ENCODE measurements at regions not wholly inside any gene's neighbourhood (a gene's known extent, or its start where the extent isn't known, plus 50 kb on each side); places are given as distances from the start of the nearest gene placed in this dataset.

DNA sequence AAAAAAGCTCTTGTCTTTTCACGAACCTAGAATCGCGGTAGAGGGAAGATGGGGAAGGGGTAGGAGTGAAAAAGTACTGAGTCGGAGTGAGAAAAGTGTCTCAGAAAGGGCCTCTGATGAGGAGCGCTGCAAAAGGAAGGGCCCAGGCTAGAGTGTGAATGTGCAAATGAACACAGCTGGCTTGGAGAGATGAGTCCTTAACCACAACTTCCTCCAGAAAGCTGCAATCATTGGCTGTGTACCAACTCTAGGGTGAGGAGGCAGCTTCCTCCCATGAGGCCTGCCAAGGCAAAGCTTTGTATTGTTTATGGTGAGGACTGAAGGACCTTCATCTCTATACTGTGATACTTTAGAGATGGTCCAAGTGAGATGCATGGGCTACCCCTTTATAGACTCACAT, 566.9 kb upstream of the ANO5 start:
- DNase-seq (ENCODE audit: low spot score): no peak
- no peaks in the 10 kb centered on the region for H3K27me3 ChIP-seq (ENCODE audit: insufficient read depth, poor library complexity, severe bottlenecking)
- peak; percentile 72; the same call in 2 of the 3 replicates for ATAC-seq (ENCODE audit: low read depth)
- no peak overlapping the region for H3K4me3 ChIP-seq (ENCODE audit: severe bottlenecking)
- no peaks in the 10 kb centered on the region for H3K36me3 ChIP-seq (ENCODE audit: low read depth)
- TF ChIP-seq, protein P1, sequence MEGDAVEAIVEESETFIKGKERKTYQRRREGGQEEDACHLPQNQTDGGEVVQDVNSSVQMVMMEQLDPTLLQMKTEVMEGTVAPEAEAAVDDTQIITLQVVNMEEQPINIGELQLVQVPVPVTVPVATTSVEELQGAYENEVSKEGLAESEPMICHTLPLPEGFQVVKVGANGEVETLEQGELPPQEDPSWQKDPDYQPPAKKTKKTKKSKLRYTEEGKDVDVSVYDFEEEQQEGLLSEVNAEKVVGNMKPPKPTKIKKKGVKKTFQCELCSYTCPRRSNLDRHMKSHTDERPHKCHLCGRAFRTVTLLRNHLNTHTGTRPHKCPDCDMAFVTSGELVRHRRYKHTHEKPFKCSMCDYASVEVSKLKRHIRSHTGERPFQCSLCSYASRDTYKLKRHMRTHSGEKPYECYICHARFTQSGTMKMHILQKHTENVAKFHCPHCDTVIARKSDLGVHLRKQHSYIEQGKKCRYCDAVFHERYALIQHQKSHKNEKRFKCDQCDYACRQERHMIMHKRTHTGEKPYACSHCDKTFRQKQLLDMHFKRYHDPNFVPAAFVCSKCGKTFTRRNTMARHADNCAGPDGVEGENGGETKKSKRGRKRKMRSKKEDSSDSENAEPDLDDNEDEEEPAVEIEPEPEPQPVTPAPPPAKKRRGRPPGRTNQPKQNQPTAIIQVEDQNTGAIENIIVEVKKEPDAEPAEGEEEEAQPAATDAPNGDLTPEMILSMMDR (IDR thresholded peaks at IDR 0.05; ENCODE audit: poor library complexity, severe bottlenecking): no peak
- H3K9me3 ChIP-seq (ENCODE audit: severe bottlenecking): no peaks in the 10 kb centered on the region
- no peaks in the 10 kb centered on the region for H3K4me1 ChIP-seq (ENCODE audit: insufficient read depth, poor library complexity, severe bottlenecking)
- H3K27ac ChIP-seq (ENCODE audit: poor library complexity, severe bottlenecking): no peak overlapping the region

- Histone ChIP-seq H3K27me3 (ENCODE audit: insufficient read depth, poor library complexity, severe bottlenecking) (no peaks in the 10 kb centered on the region), H3K4me1 (ENCODE audit: insufficient read depth, poor library complexity, severe bottlenecking) (no peaks in the 10 kb centered on the region), H3K27ac (ENCODE audit: poor library complexity, severe bottlenecking) (no peak overlapping the region), H3K36me3 (ENCODE audit: low read depth) (no peaks in the 10 kb centered on the region), H3K9me3 (ENCODE audit: severe bottlenecking) (no peaks in the 10 kb centered on the region), H3K4me3 (ENCODE audit: severe bottlenecking) (no peak overlapping the region)
- DNase-seq (ENCODE audit: low spot score): no peak
- ATAC-seq (ENCODE audit: low read depth): no peak
- TF ChIP-seq, protein P1 (IDR thresholded peaks at IDR 0.05; ENCODE audit: poor library complexity, severe bottlenecking): no peak
Observed at GRCh38 chr11:21628641-21629040, 564.2 kb upstream of the ANO5 start.

DNA sequence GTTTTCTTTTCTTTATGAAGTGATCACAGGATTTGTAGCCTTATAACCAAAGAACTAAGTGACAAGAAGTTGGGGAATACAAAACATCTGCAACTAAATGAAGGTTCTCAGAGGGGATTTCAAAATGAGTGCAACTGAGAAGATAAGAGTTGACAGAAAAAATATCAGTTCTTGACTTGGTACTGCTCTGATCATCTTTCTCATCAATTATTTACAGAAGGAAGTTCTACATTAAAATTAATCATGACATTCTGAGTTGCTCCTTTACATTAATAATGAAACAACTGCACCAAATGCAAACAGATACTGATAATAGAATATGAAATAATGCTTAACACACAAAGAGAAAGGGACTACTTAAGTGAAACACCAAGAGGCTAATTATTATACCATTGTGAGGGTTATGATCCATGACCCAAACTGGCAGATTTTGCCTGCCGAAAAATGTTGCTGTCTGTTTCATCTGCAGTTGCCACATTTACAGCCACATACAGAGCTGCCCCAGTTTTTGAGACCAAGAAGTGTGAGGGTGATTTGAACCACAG, 561.9 kb upstream of the ANO5 start:
- Histone ChIP-seq H3K36me3 (ENCODE audit: low read depth) (no peaks in the 10 kb centered on the region), H3K27ac (ENCODE audit: poor library complexity, severe bottlenecking) (no peak overlapping the region), H3K27me3 (ENCODE audit: insufficient read depth, poor library complexity, severe bottlenecking) (no peaks in the 10 kb centered on the region), H3K9me3 (ENCODE audit: severe bottlenecking) (no peaks in the 10 kb centered on the region), H3K4me3 (ENCODE audit: severe bottlenecking) (no peak overlapping the region), H3K4me1 (ENCODE audit: insufficient read depth, poor library complexity, severe bottlenecking) (no peaks in the 10 kb centered on the region)
- TF ChIP-seq, protein P1 (IDR thresholded peaks at IDR 0.05; ENCODE audit: poor library complexity, severe bottlenecking): no peak
- no peak for ATAC-seq (ENCODE audit: low read depth)
- no peak for DNase-seq (ENCODE audit: low spot score)

DNA sequence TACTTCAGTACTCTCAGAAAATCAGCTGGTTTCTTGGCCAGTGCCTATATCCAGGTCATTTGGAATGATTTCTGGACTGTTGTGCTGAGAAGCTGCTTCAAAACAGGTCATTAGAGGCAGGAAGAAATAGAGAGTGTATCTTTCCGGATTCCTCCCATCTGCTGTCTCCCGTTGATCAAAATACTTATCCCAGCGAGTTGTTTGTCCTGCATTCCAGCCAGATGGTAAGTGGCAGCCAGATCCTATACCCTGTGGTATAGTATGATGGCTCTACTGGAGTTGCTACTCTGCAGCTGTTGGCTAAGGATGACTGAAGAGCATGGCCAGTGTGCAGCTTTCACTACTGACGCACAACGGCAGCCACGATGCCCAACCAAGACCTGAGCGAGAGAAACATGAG, 560.9 kb upstream of the ANO5 start:
- ATAC-seq (ENCODE audit: low read depth) (no peak), DNase-seq (ENCODE audit: low spot score) (no peak)
- TF ChIP-seq, protein P1 (IDR thresholded peaks at IDR 0.05; ENCODE audit: poor library complexity, severe bottlenecking): no peak
- Histone ChIP-seq H3K27ac (ENCODE audit: poor library complexity, severe bottlenecking) (no peak overlapping the region), H3K4me1 (ENCODE audit: insufficient read depth, poor library complexity, severe bottlenecking) (no peaks in the 10 kb centered on the region), H3K4me3 (ENCODE audit: severe bottlenecking) (no peak overlapping the region), H3K27me3 (ENCODE audit: insufficient read depth, poor library complexity, severe bottlenecking) (no peaks in the 10 kb centered on the region), H3K9me3 (ENCODE audit: severe bottlenecking) (no peaks in the 10 kb centered on the region), H3K36me3 (ENCODE audit: low read depth) (no peaks in the 10 kb centered on the region)

DNA sequence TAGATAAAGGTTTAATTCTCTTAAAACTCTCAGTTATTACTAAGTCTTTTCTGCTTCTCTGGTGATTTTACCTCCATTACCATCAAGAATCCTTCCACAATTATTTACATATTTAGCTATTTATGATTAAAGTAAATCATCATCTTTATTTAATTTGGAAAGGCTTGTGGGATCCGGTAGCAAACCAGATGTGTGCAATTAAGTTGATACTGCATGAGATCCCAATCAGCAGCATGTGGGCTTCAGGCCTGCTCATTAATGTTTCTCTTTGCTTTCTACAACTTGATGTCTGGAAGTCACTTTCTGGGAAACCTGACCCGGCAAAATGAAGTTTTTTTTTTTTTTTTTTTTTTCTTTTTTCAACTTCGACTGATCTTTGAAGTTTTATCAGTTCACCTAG, 558.4 kb upstream of the ANO5 start:
- ATAC-seq (ENCODE audit: low read depth) (no peak), DNase-seq (ENCODE audit: low spot score) (no peak)
- no peaks in the 10 kb centered on the region for H3K9me3 ChIP-seq (ENCODE audit: severe bottlenecking)
- TF ChIP-seq, protein P1 (IDR thresholded peaks at IDR 0.05; ENCODE audit: poor library complexity, severe bottlenecking): no peak
- H3K4me3 ChIP-seq (ENCODE audit: severe bottlenecking): no peak overlapping the region
- H3K36me3 ChIP-seq (ENCODE audit: low read depth): no peaks in the 10 kb centered on the region
- no peak overlapping the region for H3K27ac ChIP-seq (ENCODE audit: poor library complexity, severe bottlenecking)
- no peaks in the 10 kb centered on the region for H3K27me3 ChIP-seq (ENCODE audit: insufficient read depth, poor library complexity, severe bottlenecking)
- no peaks in the 10 kb centered on the region for H3K4me1 ChIP-seq (ENCODE audit: insufficient read depth, poor library complexity, severe bottlenecking)
